NCI-H748 treated with DMSO at 0.1 percent for 48 hours (cell line): ENCODE measurements at regions not wholly inside any gene's neighbourhood (a gene's known extent, or its start where the extent isn't known, plus 50 kb on each side); places are given as distances from the start of the nearest gene placed in this dataset.
"Not testable (repeated sequence)": the region's sequence is repeated elsewhere in the genome, so short reads cannot be mapped to it uniquely, and the experiment has no call there.

Experiments used
- DNase-seq: peaks from one replicate; lab custom pipeline; 2025; lab: John Stamatoyannopoulos, UW

DNA sequence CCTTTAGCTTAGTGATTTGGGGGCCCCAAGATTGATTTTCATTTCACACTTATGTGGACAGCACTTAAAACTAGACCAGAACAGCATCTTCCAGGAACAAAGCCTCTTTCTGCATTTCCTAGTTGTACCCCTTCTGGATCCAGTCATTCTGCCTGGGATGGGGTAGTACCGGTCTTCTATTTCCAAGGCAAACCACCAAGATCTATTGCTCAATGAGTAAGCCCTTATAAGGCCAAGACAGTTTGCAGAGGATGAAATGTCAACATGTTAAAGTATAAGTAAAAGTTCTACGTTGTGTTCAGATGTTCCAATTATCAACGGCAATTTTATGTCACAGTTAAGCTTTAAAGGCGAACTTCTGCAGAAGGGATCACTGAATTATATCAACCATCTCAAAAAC, 106.9 kb upstream of the ZNF746 start:
- DNase-seq = no peak

DNA sequence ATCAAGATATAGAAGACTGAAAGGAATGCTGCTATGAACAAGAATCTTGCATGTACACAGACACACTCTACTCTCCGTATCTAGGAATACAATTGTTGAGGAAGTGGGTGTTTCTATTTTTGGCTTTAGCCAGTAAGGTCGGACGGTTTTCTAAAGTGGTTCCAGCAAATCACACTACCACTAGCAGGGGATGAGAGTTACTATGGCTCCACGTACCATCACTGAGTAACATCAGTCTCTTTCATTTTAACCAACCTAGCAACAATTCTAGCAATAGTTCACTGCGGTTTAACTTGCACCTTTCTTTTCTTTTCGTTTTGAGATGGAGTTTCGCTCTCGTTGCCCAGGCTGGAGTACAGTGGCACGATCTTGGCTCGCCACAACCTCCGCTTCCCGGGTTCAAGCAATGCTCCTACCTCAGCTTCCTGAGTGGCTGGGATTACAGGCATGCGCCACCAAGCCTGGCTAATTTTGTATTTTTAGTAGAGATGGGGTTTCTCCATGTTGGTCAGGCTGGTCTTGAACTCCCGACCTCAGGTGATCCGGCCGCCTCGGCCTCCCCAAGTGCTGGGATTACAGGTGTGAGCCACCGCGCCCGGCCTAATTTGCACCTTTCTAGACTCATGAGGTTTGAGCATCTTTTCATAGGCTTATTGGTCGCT, 103.2 kb upstream of the ZNF746 start:
- not testable (repeated sequence) for DNase-seq

DNA sequence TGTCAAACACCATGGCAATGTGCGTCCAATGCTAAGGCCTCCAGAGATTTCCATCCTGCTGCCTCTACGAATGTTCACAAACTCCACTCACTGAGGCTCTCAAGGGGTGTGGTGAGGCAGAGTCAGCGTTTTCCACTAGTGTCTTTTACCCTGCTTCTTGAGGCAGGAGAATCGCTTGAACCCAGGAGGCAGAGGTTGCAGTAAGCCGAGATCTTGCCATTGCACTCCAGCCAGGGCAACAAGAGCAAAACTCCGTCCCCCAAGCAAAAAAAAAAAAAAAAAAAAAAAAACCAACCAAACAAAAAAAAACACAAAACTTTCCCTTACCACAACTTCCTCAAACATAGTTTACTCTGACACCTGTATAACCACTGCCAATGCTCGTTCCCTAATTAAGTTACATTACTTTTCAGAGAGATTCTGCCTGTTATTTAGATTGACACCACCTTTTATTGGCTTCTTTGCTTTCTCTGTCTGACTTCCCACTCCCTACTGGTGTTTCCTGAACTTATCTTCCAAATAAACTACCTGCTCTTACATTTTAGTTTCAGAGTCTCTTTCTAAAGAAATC, 102.1 kb upstream of the ZNF746 start:
- DNase-seq = no peak

DNA sequence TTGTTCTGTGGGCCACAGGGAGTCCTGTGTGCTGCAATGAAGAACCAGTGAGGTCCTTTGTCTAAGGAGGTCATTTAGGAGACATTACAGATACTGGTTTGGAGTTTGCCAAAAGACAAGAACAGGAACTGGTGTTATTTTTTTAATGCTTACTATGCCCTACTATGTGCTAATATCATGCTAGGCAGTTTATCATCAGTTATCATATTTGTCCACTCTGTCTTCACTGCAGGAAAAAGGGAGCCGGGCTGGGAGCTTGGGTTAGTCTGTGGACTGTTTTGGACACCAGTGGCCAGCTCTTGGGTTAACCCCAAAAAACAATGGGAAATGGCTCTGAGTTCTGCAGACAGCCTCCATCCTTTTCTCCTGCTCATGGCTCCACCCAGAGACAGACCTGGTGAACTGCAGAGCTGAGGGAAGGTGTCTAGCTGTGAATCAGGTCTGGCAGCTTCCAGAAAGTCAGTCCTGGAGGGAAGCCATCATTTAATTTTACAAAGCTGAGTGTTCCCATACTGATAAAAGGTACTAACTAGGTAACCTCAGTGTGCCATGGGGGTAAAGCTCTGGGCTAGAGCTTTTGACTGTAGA, 101.2 kb upstream of the ZNF746 start:
- DNase-seq = no peak

DNA sequence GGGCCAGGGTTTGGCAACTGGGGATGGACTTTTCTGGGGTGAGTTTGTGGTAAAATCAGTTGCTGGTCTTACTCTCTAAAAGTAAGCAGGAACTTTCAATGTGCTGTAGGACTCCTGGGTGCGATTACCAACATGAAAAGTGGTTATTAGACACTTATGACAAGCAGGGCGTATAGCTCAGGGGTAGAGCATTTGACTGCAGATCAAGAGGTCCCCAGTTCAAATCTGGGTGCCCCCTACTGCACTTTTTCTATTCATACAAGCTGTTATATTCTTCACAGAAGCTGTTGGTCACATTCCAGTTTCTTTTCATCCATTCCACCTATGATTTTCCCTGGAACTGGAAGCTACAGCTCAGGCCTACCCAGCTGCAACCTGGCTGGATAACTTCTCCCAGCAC, 100.2 kb upstream of the ZNF746 start:
- DNase-seq = not testable (repeated sequence)

DNA sequence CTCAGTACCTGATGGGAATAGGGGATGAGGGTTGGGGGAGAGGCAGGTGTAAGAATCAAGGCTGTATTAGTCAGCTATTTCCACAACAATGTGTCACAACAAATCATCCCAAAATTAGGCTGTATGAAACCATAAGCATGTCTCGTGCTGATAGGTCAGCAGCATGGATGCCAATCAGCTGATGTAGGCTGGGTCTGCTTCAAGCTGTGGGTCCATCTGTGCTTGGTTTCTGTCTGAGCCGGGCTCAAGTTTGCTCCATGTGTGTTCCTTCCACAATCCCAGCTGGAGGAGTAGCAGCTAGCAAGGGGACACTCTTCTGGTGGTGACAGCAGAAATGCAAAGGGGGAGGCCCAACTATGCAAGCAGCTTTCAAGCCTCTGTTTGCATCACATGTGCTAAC, 97.9 kb upstream of the ZNF746 start:
- DNase-seq = no peak

DNA sequence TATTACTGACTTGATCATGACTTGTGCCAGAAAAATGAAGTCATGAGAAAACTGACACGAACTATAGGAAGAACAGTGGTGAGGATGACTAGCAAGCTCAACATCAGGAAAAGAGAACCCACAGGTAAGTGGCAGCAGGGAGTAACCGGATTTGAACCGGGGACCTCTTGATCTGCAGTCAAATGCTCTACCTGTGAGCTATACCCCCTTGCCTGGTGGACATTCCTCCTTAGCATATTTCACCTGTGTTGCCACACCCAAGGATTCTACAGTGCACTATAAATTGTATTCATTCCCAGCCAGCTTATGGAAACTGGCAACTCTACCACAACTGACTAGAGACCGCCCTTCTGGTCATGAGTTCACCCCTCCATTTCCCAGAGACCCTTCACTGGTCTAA, 97.5 kb upstream of the ZNF746 start:
- no peak for DNase-seq

DNA sequence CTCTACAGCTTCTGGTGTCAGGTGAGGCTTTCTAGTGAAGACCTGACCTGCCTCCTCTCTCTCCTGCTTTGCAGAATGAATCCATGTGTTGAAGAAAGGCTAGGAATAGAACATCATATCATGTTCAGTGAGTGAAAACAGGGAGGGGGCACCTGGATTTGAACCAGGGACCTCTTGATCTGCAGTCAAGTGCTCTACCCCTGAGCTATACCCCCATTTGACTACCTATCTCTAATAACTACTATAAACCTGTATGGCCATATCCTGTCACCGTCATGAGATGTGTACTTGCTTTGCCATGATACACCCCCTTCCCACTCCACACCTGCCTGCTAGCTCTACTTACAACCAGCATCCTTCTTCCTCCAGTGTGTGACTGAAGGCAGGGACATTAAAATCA, 91.3 kb upstream of the ZNF746 start:
- no peak for DNase-seq

DNA sequence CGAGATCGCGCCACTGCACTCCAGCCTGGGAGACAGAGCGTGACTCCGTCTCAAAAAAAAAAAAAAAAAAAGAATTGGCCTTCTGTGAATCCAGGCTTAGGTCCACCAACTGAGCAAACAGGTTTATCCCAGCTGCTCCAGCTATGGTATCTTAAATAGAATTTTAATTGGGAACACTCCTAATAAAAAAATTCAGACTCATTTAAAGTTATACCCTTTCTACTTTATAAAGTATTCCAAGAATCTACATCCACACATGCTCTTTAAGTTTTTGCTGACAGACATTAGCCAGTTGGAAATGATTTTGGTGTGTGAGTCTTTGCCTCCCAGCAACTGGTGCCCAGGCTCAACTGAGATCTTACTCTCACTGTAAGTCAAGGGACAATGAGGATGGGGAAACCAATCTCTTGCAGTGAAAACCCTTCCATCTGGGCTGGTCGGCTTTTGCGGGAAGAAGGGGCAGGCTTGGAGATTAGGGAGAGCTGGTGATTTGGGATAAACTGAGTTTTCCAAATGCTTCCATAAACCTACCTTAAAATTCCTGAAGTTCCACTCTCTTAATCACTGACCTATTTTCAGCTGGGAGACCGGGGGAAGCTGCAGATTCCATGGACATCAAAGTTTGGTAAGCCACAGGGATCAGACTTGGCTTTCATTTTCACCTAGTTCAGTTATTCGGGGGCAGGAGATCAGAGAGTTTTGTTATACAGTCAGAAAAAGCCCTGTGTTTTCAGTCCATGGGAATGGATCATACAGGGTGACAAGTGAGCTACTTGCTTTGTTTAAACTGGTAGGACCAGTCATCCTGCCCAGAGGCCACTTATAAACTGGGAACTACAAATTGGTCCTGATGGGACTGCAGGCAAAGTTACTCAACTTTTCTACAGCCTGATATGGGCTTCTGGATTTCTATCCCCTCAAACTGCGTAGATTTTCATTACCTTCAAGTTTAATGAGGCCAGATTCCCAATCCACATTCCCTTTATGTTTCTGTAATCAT, 89.3 kb upstream of the ZNF746 start:
- DNase-seq = no peak

DNA sequence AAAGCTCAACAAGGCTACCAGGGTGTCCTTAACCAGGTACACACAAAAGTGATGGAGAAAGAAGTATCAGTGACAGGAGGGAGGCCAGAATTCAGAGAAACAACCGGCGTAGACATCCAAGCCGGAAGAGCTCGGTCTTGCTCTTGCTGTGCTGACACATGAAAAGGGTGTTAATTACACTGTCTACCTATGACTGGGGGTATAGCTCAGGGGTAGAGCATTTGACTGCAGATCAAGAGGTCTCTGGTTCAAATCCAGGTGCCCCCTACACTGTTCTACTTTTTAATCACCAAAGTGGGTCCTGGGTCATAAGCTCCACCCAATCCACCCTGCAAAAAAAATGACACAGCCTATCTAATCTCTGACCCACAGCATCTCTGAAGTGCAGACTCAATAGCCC, 86.9 kb upstream of the ZNF746 start:
- DNase-seq = no peak

DNA sequence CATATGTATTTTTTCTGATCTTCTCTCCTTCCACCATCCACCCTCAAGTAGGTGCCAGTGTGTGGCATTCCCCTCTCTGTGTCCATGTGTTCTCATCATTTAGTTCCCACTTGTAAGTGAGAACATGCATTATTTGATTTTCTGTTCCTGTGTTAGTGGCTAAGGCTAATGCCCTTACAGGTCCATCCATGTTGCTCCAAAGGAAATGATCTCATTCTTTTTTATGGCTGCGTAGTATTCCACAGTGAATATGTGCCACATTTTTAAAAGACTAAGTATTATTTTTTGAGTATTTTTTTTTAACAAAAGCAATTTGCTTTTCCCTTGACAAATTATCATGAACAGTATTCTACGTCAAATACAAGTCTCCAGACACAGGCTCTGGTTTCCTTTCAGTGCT, 86.4 kb upstream of the ZNF746 start:
- DNase-seq = no peak

DNA sequence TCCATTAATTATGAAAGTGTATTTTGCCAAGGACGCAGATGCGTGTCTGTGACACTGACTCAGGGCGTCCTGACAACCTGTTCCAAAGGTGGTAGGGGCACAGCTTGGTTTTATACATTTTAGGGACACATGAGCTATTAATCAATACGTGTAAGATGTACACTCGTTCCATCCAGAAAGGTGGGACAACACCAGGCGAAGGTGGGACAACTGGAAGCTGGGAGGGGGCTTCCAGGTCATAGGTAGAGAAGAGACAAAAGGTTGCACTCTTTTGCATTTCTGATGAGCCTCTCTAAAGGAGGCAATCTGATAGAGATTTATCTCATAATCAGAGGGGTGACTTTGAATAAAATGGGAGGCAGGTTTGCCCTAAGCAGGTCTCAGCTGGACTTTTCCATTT, 82.7 kb upstream of the ZNF746 start:
- no peak for DNase-seq

DNA sequence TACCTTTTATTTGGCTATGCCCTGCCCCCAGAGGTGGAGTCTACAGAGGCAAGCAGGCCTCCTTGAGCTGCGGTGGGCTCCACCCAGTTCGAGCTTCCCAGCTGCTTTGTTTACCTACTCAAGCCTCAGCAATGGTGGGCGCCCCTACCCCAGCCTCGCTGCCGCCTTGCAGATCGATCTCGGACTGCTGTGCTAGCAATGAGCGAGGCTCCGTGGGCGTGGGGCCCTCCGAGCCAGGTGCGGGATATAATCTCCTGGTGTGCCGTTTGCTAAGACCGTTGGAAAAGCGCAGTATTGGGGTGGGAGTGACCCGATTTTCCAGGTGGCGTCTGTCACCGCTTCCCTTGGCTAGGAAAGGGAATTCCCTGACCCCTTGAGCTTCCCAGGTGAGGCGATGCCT, 81.8 kb upstream of the ZNF746 start:
- not testable (repeated sequence) for DNase-seq

DNA sequence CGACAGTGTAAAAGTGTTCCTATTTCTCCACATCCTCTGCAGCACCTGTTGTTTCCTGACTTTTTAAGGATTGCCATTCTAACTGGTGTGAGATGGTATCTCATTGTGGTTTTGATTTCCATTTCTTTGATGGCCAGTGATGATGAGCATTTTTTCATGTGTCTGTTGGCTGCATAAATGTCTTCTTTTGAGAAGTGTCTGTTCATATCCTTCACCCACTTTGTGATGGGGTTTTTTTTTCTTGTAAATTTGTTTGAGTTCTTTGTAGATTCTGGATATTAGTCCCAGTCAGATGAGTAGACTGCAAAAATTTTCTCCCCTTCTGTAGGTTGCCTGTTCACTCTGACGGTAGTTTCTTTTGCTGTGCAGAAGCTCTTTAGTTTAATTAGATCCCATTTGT, 76.8 kb upstream of the ZNF746 start:
- DNase-seq = not testable (repeated sequence)

DNA sequence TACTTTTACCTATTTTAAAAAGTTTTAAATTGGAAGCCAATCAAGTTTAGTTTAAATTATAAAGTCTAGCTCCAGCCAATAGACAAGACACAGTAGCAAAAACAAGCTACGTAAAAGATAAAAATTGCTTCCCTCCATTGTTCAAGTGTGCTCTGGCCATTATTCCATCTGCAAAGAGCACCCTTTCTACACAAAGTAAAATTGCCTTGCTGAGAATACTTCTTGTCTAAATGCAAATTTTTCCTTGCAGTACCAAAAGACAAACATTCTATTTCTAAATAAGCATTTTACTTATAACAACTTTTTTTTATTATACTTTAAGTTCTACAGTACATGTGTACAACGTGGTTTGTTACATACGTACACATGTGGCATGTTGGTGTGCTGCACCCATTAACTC, 75.9 kb upstream of the ZNF746 start:
- DNase-seq = no peak

DNA sequence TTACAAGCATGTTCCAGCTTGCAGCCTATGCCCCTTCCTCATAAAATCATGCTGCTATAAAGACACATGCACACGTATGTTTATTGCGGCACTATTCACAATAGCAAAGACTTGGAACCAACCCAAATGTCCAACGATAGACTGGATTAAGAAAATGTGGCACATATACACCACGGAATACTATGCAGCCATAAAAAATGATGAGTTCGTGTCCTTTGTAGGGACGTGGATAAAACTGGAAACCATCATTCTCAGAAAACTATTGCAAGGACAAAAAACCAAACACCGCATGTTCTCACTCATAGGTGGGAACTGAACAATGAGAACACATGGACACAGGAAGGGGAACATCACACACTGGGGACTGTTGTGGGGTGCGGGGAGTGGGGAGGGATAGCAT, 75.3 kb upstream of the ZNF746 start:
- not testable (repeated sequence) for DNase-seq

DNA sequence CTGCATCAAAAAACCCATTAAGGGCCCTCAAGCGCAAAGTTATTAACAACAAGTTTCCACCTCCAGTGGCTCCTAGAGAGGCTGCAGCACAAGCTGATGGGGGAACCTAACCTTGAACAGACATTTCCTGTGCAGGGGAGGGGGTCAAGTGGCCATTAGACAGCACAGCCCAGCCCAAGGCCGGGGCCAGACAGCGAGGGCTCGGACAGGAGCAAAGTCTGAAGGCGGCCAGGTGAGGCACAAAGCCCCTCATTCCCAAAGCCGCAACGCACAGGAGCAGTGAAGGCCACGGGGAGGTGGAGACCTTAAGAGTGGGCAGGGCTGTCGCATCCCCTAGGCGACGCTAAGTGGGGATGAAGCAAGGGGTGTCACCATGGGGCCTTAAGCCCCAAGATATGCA, 73.2 kb upstream of the ZNF746 start:
- no peak for DNase-seq

DNA sequence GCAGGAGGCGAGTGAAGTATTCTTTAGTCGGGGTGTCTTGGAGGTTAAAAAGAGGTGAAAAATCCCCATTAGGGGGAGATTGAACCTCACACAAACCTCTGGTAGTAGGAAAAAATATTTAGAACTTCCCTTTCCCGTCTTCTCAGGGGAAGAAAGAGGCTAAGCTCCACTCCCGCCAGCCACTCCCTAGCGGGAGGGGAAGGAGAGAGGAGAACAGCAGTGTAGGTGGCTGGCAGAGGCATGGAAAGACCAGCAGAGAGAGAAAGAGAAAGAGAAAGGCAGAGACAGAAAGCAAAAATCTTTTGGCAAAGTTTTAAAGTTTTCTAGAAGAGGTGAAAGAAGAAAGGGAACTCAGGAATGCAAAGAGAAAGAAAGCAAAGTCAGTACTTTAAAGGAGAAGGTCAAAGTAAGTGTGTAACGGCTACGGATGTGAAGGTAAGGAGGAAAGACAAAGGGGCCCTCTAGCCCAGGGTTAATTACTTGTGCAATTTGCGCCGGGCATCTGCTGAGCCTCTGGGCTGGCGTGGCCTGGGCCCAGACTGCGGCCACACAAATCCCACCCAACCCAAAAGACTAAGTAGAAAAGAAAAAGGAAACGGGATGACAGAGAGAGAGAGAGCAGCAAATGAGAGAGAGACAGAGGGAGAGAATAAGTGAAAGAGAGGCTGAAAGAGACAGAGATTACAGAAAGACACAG, 72.3 kb upstream of the ZNF746 start:
- no peak for DNase-seq

DNA sequence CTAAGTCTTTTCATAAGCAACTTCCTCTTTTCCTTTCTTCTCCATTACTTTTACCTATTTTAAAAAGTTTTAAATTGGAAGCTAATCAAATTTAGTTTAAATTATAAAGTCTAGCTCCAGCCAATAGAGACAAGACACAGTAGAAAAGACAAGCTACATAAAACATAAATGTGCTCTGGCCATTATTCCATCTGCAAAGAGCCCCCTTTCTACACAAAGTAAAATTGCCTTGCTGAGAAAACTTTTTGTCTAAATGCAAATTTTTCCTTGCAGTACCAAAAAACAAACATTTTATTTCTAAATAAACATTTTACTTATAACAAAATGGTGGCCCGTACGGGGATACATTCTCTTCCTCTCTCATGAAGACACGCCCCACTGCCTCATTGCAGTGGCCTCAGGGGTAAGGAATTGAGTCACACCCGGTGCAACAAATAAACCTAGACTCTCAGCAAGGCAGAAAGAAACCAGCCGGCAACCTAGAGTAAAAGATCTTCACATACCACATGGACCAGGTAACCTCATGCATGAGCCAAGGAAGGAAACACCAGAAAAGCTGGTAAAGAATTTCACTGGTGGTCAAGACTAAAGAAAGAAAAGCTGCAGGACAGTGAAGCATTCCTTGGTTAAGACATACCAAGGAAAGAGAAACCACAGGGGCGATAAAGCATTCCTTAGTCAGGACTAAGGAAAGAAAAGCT, 71.6 kb upstream of the ZNF746 start:
- no peak for DNase-seq

DNA sequence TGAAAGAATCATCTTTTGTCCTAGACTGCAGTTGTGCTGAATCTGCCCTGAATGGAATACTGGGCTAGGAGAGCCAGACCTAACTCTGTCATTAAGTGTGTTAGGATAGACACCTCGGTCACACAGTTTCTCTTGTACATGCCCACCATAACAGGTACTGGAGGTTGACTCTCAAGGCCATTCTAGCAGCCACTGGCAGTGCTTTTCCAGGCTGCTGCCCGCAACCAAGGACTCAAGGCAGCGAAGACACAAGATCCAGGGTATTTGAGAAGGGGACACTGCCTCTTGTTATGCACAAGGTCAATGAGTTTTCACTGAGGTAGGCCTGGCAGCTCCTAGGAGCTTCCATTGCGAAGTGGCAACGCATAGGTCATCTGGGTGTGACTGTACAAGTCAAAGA, 70.6 kb upstream of the ZNF746 start:
- no peak for DNase-seq

DNA sequence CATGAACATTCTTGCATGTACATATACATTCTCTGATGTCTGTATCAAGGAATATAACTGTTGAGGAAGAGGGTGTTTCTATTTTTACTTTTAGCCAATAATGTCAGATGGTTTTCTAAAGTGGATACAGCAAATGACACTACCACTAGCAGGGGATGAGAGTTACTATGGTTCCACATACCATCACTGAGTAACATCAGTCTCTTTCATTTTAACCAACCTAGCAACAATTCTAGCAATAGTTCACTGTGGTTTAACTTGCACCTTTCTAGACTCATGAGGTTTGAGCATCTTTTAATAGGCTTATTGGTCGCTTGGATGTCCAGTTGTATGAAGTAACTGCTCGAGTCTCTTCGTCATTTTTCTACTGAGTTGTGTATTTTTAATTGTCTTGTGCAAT, 68.5 kb upstream of the ZNF746 start:
- no peak for DNase-seq

DNA sequence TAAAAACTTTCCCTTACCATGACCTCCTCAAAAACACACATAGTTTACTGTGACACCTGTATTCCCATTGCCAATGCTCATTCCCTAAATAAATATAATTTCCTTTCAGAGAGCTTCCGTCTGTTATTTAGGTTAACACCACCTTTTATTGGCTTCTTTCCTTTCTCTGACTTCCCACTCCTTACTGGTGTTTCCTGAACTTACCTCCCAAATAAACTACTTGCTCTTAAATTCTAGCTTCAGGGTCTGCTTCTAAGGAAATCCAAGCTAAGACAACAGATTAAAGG, 67.4 kb upstream of the ZNF746 start:
- DNase-seq = no peak
